Right renal pelvis (tissue), 4 donors: ENCODE measurements at regions not wholly inside any gene's neighbourhood (a gene's known extent, or its start where the extent isn't known, plus 50 kb on each side); places are given as distances from the start of the nearest gene placed in this dataset.
A peak's percentile ranks its signal among the peaks of the same experiment; 100 is the strongest.

Experiments
- DNase-seq, 4 donors: peaks; one replicate each; pipeline ENCODE4 v3.0.0-alpha.2; 2013; ENCODE audit warnings: low read depth in 4 of 4, low spot score in 3 of 4, missing footprints in 1 of 4

DNA sequence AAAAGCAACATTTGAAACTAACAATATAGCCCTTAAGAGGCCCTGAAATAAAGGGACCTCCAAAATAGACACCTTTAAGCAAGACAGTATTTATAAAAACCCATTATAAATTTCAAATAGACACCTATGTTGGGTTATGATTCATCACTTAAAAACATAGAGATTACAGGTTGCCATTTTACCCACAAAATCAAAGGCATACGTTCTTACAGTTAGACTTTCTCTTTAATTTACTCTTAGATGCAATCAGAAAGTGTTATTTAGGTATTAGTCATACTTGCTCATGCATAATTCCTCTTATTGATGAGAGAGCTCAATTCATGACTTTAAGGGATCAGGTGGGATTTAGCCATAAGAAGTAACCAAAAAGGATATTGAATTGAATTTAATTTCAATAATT is 51.5 kb upstream of the TMEM200A start:
- no peak for DNase-seq

DNA sequence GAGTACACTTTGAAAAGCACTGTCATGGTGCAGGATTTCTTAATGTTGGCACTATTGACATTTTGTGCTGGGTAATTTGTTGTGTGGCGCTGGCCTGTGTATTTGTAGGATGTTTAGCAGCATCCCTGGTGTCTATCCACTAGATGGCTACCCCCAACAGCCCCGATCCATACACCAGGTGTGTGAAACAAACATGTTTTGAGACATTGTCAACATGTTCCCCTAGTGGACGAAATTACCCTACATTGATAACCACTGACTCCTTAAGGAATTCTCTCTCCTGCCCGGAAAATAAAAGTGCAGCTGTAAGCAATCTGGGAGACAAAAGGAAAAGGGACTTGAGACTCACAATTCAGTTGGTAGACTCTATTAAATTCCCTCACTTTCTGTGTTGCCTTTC is 52.6 kb upstream of the TMEM200A start:
- no peak for DNase-seq

DNA sequence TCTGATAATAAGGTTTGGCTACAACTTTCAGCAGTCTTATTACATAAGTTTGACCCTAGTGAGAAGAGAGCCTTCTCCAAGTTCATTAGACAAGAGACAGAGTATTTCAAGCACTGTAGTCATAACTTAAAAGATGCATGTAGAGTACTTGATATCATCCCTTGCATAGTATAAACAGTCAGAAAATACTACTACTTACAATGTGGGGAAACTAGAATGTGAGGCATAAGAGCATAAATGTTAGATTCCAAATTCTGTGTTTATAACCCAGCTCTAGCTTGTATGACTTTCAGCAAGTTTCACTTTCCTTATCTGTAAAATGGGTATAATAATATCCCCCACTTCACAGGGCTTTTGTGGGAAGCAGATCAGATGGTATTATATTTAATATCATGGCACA is 56.8 kb upstream of the TMEM200A start:
- no peak for DNase-seq

DNA sequence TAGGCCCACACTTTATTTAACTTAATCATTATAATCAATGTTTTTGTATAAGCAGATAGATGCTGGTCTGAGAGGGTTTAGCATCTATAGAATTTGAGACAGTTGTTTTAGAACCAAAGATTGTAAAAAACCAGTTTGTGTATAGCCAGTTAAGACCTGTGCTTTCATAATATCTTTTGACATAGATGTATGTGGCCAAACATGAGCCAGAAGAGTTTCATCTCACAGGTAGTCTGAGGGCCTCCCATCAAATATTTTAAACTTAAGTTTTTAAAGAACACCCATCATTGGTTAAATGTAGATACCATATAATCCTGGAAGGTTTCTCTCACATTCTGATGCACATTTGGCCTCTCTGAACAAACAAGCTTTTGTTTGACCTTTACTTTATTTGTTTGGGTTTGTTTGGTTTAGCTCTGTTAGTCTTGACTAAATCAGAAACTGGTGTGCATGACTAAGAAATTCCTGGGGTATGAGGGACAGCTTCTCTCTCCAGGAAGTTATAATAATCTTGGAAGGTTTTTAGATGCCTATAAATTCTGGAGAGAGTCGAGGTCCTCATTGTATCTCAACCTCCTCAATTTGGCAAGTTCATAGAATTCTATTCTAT is 58.0 kb upstream of the TMEM200A start:
- DNase-seq = no peak

DNA sequence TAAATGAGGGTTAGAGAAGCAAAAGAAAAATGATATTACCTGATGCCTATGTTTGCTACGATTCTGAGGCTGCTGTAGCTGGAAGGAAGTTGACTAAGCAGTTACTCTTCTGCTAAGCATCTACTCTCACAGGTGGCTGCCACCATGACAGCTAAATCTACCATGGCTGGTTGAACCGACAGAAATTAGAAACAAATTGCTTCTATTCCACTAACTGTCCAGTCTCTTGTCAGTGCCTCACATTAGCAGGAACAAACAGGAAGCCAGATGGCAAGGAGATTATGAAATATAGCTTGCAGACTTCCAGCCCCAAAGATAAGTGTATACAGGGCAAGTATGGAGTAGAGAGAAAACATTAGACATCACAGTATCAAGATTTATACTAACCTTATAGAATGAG is 59.4 kb upstream of the TMEM200A start:
- DNase-seq = no peak

DNA sequence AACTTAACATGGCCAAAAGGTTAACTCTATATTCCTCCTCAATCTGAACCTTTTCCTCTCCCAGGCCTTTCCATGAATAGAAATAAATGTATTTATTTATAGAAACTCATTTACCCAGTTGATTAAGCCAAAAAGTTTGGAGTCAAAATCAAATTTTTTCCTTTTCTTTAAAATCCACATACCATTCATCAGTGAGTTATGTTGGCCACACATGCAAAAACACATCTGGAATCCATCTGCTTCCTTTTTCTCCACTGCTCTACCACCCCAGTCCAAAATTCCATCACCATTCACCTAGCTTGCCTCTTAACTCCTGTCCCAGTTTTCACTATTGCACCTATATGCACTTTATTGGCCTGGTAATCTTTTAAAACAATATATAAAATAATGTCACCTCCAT is 62.4 kb upstream of the TMEM200A start:
- DNase-seq = no peak

DNA sequence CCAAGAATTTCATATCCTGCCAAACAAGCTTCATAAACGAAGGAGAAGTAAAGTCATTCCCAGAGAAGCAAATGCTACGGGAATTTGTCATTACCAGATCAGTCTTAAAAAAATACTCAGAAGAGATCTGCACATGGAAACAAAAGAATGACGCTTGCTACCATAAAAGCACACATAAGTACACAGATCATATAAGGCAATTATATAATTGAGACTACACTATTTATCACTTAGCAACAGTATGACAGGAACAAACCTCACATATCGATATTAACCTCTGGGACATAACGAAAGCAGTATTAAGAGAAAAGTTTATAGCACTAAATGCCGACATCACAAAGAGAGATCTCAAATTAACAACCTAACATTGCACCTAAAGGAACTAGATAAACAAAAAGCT is 67.6 kb upstream of the TMEM200A start:
- no peak for DNase-seq

DNA sequence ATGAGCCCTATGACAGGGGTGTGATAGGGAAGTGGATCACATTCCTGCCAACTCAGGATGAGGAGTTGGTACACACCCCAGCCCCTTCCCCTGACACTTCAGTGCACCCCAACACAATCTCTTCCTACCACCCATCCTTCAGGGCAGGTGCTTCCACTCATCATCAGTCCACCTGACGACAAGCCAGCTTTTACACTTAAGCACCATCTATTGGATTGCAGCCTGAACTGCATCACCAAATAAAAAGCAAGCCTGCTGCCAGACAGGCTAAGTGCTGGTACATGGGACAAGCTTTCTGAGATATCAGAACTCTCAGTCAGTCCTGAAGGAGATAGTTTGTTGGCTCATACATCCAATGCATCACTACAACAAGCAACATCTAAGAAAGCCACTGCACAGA is 69.0 kb upstream of the TMEM200A start:
- DNase-seq = no peak

DNA sequence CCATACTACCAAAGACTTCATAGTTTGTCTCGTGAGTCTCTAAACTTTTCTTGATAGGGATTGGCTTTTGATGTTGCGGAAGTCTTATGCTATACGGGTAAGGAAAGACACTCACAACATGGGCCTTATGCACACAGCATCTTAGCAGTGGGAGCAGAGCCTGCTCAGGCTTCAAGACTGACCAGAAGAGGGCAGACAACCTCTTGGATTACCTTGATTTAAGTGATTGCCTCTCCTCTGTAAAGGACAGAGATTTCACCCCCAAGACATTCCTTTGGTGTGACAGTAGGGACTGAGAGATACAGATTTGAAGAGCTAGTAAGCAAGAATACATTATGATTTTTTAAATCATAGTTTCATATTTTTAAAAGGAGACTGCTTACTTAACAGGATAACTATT is 71.0 kb upstream of the SAMD3 start:
- peak in 2 of 4 donors; percentile 1 to 5 for DNase-seq

DNA sequence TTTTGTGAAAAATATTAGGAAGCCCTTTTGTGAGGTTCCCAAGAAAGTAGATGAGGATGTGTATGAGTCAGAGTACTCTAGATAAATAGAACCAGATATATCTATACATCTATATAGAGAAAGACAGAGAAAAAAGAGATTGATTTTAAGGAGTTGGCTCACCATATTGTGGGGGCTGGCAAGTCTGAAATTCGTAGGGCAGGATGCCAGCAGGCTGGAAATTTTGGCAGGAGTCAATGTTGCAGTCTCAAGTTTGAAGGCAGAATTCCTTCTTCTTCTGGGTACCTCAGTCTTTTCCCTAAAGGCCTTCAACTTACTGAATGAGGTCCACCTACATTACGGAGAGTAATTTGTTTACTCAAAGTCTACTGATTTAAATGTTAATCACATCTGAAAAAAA is 65.3 kb upstream of the SAMD3 start:
- DNase-seq = no peak

DNA sequence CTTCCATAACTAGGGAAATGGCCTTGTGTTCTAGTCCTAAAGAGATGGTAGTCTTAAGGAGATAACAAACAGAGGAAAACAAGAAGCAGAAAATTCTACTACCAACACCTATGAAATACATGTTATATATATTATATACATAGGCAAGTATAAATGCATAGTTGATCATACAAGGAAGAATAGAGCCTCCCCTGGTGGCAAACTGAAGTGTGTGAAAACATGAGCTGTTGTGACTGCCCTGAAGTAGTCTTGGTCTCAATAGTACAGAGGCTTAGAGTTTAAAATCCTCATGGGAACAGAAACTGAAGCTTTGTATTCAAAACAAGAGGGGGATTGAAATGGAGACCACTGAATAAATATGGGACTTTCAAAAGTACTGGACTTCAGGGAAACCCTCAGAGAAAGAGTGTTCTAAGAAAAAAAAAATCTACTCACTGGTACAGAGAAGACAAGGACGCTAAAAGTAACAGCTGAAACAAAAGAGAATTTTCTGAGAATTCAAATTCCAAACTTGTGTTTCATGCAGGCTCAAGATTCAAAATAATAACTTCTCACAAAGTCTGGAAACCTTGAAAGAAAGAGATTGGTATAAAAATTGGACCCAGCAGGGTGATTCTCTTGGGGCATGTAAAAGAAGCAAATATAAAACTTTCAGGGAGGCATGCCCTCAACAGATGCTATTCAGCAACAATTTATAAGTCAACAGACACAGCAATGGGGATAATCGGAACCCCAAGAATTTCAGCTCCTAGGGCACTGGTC is 59.7 kb upstream of the SAMD3 start:
- no peak for DNase-seq

DNA sequence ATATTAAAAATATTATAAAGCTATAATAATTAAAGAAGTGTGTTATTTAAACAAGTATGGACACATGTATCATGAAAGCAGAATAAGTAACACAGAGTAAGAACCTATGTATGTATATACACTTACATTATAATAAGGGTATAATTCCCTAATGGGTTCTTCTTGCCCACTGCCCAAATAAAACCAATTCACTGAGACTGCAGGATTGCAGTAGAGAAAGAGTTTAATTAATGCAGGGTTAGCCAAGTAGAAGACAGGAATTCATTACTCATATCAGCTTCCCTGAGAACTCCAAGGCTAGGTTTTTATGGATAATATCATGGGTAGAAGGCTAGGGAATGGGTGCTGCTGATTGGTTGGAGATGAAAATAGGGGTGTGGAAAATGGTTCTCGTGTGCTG is 53.8 kb upstream of the SAMD3 start:
- DNase-seq = no peak

DNA sequence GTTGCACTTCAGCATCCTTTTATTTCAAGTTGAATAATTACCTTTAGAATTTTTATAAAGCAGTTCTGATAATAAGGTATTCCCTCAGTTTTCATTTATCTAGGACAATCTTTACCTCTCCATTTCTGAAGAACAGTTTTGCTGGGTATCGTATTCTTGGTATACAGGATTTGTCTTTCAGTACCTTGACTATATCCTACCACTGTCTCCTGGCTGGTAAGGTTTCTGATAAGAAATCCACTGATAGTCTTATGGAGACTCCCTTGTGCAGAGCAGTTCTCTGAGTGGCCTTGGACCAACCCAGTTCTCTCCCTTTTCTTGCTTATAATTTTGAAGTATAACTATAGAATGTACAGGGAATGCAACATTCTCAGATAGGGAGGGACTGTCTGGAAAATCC is 51.3 kb upstream of the SAMD3 start:
- DNase-seq = no peak
